Activated B cell treated with CpG ODN at 0.5 μM for 24 hours (primary cell): ENCODE measurements at regions not wholly inside any gene's neighbourhood (a gene's known extent, or its start where the extent isn't known, plus 50 kb on each side); places are given as distances from the start of the nearest gene placed in this dataset.
"Not testable (repeated sequence)": the region's sequence is repeated elsewhere in the genome, so short reads cannot be mapped to it uniquely, and the experiment has no call there.

ENCODE experiments used
- ATAC-seq: fragments of 200-7000 bp; cut with Tn5 transposase; one replicate; pipeline ENCODE4 v1.10.0; 2021; ENCODE audit warnings: low read depth, mild to moderate bottlenecking, moderate library complexity
- CTCF ChIA-PET: fragments of 350-600 bp; sonication (Branson Sonifier 250); formaldehyde crosslinking; loops from one replicate; lab custom pipeline; 2021; ENCODE audit warnings: antibody characterized with exemption; lab: Charles Lee
- POLR2A ChIA-PET: fragments of 350-600 bp; sonication (Branson Sonifier 250); formaldehyde crosslinking; loops from one replicate; lab custom pipeline; 2021; ENCODE audit warnings: antibody characterized with exemption; lab: Charles Lee
- DNase-seq: peaks from one replicate; pipeline ENCODE4 v3.0.0; 2022
- H3K27ac Mint-ChIP-seq: one replicate; pipeline ENCODE4 v1.8.0; 2020; ENCODE audit warnings: mixed read lengths
- H3K27me3 Mint-ChIP-seq: one replicate; pipeline ENCODE4 v1.8.0; 2021; ENCODE audit warnings: mixed read lengths
- H3K36me3 Mint-ChIP-seq: one replicate; pipeline ENCODE4 v1.8.0; 2021; ENCODE audit warnings: low read depth, mixed read lengths
- H3K4me1 Mint-ChIP-seq: one replicate; pipeline ENCODE4 v1.8.0; 2021; ENCODE audit warnings: mixed read lengths
- H3K4me3 Mint-ChIP-seq: one replicate; pipeline ENCODE4 v1.8.0; 2020; ENCODE audit warnings: mild to moderate bottlenecking, mixed read lengths
- H3K9me3 Mint-ChIP-seq: one replicate; pipeline ENCODE4 v1.8.0; 2020; ENCODE audit warnings: mixed read lengths
- intact Hi-C: fragments of 100-400 bp; cut with micrococcal nuclease; formaldehyde crosslinking; loops from one replicate; pipeline ENCODE4 v1.15.1; 2024
- TF ChIP-seq, protein P1 (sequence below): fragments of 200-600 bp; IDR thresholded peaks from one replicate; pipeline ENCODE4 v1.8.0; 2022; ENCODE audit warnings: antibody characterized with exemption, mild to moderate bottlenecking

DNA sequence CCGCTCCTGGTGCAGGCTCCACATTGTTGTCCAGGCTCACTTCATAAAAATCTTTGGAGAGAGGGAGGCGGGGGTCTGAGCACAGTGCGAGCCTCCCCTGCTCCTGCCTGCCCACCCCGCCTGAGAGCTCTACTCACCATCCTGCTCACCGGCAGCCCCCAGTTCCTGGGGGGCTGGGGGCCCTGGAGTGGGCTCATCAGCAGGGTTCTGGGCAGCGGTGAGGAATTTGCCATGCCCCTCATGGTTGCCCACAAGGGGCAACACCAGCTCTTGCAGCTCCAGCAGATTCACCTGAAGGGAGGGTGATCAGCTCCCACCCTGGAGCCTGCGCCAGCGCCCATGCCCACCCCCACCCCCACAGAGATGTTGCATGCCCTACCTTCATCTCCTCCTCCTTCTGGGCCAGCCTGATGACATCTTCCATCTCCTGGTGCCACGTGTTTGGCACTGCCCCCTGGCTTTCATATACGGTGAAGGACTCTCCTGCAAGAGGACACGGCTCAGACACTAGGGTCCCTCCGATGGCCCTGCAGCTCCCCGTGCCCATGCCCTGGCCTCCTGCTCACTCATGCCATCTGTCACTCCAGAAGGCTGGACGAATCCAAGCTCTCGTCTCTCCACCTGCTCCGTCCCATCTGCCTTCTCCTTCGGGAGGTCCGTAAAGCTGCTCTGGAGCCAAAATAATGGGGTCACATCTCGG, 162.1 kb downstream of the TBC1D2B start:
- Mint-ChIP-seq H3K27me3 (peaks cover 9% of the 10 kb centered on the region), H3K9me3 (no peaks in the 10 kb centered on the region), H3K4me1 (no peaks in the 10 kb centered on the region), H3K27ac (no peak overlapping the region), H3K4me3 (no peak overlapping the region), H3K36me3 (no peaks in the 10 kb centered on the region)
- POLR2A ChIA-PET: no interaction called here
- TF ChIP-seq, protein P1, sequence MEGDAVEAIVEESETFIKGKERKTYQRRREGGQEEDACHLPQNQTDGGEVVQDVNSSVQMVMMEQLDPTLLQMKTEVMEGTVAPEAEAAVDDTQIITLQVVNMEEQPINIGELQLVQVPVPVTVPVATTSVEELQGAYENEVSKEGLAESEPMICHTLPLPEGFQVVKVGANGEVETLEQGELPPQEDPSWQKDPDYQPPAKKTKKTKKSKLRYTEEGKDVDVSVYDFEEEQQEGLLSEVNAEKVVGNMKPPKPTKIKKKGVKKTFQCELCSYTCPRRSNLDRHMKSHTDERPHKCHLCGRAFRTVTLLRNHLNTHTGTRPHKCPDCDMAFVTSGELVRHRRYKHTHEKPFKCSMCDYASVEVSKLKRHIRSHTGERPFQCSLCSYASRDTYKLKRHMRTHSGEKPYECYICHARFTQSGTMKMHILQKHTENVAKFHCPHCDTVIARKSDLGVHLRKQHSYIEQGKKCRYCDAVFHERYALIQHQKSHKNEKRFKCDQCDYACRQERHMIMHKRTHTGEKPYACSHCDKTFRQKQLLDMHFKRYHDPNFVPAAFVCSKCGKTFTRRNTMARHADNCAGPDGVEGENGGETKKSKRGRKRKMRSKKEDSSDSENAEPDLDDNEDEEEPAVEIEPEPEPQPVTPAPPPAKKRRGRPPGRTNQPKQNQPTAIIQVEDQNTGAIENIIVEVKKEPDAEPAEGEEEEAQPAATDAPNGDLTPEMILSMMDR: no peak
- CTCF ChIA-PET: no interaction called here
- intact Hi-C loops: no loop called here
- no peak for DNase-seq
- ATAC-seq: no peak

DNA sequence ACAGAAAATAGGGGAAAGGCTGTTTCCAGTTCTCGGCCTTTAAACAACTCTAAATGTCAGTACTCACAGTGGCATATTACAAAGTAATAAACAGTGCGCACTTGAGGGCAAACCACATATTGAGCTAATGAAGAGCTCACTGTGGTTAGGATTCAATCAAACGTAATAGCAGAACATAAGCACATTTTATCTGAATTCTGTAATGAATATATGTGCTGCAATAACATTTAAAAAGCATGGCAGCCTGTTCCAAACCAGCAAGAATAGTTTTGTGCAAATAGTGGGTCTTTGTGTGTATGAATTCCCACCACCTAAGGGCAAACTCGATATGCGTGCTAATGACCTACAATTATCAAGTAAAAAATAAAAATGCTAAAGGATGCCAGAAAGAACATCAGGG, 163.0 kb downstream of the TBC1D2B start:
- DNase-seq, H3K4me1 Mint-ChIP-seq, H3K9me3 Mint-ChIP-seq, H3K27ac Mint-ChIP-seq, ATAC-seq, CTCF ChIA-PET, H3K36me3 Mint-ChIP-seq, intact Hi-C loops, H3K27me3 Mint-ChIP-seq, H3K4me3 Mint-ChIP-seq, POLR2A ChIA-PET: not testable (repeated sequence)

DNA sequence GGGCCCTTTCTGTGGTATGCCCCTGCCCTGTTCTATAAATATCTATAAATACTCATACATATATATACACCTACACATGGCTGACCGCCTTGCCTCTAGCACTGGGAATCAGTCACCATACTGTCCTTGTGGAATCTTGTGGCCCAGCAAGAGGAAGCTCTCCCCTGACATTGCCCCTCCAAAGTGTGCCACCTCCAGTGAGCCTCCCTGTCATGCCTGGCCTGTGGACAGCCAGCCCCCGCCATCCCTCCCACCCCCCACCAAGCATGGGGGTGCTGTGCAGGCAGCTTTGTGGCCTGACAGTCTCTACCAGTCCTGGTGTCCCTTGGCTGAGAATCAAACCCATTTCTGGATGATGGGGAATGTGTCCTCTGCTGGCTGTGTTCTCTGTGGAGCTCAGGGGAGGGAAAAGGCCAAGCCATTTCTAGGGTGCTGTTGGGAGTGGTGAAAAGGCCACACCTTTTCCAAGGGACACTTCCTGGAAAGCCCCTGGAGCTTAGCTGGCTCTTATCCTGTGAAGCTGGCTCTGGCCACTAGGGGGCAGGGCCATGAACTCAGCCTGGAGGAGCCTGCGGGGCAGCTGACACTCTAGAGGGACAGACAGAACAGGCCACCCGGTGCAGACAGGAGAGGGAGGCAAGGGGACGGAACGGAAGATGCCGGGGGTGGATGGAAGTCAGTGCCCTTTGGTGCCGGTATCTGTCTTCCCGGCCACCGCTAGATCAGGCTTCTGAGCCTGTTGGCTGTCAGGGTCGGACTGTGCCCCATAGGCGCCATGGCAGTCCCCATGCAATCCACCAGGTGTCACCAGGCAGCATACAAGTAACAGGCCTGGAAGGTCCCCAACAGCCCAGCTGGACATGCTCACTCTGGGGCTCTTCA, 167.2 kb downstream of the TBC1D2B start:
- peak; percentile 74 for ATAC-seq
- H3K36me3 Mint-ChIP-seq, POLR2A ChIA-PET, H3K27me3 Mint-ChIP-seq, H3K9me3 Mint-ChIP-seq, H3K27ac Mint-ChIP-seq, H3K4me1 Mint-ChIP-seq: not testable (repeated sequence)
- CTCF ChIA-PET: interaction anchor here (0.7 to 1.5 kb wide), 7 partner anchors 18 to 356 kb away, joined by 3 to 6 read pairs (median 3); no protein-coding TSS in a partner anchor
- intact Hi-C loops: loop anchor here (1.0 kb wide), 1 partner anchor 799 kb away; no protein-coding TSS in a partner anchor
- peak overlapping the region; percentile 79 for H3K4me3 Mint-ChIP-seq
- DNase-seq: peak; percentile 43

DNA sequence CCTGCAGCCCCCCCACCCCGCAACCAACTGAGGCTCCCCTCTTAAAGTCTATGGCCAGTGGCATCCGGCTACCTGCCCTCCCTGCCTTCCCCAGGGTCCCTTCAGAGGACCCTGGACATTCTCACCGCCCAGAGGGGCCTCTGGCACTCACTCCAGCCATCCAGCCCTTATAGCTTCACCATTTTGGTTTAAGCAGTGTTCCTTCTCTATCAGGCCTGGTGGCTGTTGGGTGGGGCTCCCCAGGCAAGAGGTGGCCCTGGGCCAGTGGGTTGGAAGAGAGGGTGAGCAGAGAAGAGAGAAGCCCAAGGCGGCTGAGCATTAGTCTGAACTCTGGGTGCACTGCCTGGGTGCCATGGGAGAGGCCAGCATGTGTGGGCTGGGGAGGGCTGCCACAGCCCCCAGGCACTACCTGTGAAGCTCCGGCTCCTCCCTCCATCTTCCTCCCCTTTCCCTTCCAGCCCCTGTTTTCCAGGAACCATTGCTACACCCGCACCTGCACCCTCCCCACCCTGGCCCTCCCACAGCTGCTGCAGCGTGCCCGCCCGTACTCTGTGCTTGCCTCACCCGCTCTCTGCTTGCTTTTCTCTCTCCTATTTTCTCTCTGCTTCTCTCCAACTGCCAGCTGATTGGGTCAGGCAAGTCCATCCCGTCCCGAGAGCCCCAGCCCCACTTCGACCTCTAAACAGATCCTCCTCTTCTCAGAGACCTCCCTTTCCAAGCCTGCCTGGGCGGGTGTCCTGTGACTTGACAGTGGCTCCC, 168.2 kb downstream of the TBC1D2B start:
- ChIA-PET CTCF (interaction anchor here (1.2 to 1.5 kb wide), 3 partner anchors 199 to 357 kb away, joined by 3 read pairs; no protein-coding TSS in a partner anchor), POLR2A (no interaction called here)
- H3K27ac Mint-ChIP-seq: no peak overlapping the region
- no peaks in the 10 kb centered on the region for H3K4me1 Mint-ChIP-seq
- intact Hi-C loops: no loop called here
- H3K9me3 Mint-ChIP-seq: no peaks in the 10 kb centered on the region
- peaks cover 7% of the 10 kb centered on the region for H3K27me3 Mint-ChIP-seq
- H3K4me3 Mint-ChIP-seq: no peak overlapping the region
- DNase-seq: no peak
- TF ChIP-seq, protein P1: no peak
- ATAC-seq: no peak
- H3K36me3 Mint-ChIP-seq: no peaks in the 10 kb centered on the region

DNA sequence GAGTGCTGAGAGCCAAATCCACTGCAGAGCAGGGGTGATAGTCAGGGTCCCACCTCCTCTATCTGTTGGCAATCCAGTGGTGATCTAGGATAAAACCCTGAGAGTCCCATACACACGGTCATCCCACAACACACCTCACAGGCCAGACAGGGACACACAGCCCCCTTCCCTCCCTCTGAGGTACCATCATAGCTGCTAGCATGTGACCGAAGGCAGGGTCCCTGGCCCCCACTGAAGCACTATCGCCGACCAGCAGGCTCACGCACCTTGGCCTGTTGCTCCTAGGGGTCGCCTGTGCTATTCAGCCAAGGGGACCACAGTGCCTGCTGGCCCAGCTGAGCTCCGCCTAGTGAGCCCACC, 168.8 kb downstream of the TBC1D2B start:
- intact Hi-C loops, H3K27ac Mint-ChIP-seq, ATAC-seq, H3K9me3 Mint-ChIP-seq, H3K27me3 Mint-ChIP-seq, POLR2A ChIA-PET, H3K36me3 Mint-ChIP-seq, DNase-seq, H3K4me3 Mint-ChIP-seq, H3K4me1 Mint-ChIP-seq: not testable (repeated sequence)
- CTCF ChIA-PET: interaction anchor here (1.2 kb wide), 1 partner anchor 200 kb away, joined by 3 read pairs; no protein-coding TSS in a partner anchor
